GM12872 (cell line): ENCODE measurements at regions not wholly inside any gene's neighbourhood (a gene's known extent, or its start where the extent isn't known, plus 50 kb on each side); places are given as distances from the start of the nearest gene placed in this dataset.

Source experiments
- CTCF ChIP-seq: IDR thresholded peaks from 3 replicates; pipeline ENCODE4 v1.5.1; 2011; ENCODE audit warnings: low read depth, mild to moderate bottlenecking, low read length, moderate library complexity; ENCODE audit not compliant: insufficient read depth

DNA sequence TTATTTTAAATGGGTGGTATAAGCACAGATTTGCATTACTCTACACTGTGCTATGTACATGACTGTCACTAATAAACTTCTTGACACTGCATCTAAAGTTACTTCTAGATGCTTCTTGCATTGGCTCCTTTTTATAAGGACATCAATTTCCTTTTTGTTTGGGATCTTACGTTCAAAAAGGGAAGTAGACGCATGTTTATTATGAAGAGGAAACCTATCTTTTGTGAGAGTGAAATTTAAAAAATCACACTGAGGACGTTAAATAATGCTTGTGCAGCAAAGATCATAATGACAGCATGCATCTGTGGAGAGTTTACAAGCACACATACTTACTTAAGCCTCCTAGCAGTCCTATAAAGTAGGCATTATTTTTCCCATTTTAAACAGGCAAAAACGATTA, 479.5 kb downstream of the CD83 start:
- TF ChIP-seq CTCF = no peak

DNA sequence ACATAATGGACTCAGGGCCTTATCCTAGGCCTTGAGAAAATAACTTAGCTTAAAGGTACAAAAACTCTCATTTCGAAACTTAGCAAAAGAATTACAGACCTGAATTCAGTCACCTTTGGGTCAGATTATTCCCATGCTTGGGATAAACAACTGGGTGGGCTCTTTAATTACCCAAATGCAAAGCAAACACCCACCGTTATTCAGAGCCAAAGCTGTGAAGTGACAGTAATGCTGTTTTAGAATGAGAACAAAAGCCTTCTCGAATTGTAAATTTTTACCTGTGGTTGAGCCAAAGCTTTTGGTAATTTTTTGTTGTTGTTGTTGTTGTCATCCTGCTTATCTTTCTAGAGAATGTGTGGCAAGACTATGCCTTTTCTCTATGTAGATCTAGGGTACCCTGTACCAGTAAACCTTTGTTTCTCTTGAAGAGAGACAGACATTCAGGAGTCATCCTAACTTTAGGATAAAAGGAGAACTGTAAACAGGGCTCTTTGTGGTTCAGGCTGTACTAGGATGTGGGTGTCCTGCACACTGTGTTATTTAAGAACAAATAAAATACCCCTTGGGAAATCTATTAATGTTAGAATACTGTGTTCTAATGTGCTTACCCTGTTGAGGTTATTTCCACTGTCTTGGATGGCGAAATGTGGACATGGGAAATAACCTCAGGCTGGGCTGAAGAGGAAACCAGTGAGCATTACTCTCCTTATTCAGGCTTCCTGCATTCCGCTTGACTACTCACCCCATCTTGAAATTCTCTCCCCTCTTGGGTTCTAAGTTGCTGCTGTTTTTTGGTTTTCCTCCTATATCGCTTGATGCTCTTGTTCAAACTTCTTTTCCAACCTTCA, 480.7 kb downstream of the CD83 start:
- TF ChIP-seq CTCF = no peak

- no peak for TF ChIP-seq CTCF
Observed at GRCh38 chr6:14601490-14601889, 483.9 kb downstream of the CD83 start.

- TF ChIP-seq CTCF = no peak
Observed at GRCh38 chr6:14606353-14606752, 488.8 kb downstream of the CD83 start.

DNA sequence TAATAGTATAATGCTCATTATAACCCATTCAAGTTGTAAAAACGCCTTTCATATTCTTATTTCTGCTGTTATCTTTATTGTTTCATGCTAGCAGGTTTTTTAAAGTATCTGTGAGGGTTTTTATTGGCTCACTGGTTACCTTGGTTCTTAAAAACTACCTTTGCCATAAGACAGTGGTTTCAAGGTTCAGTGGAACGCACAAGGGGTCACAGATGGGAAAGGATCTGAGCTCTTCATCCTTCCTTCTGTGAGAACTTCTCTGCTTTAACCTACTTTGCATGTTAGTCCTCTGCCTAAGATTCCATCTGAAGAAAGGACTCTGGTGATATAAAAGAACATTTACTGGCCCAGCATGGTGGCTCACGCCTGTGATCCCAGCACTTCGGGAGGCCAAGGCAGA, 492.6 kb downstream of the CD83 start:
- TF ChIP-seq CTCF = no peak

- no peak for TF ChIP-seq CTCF
Observed at GRCh38 chr6:14612016-14612980, 494.7 kb downstream of the CD83 start.

DNA sequence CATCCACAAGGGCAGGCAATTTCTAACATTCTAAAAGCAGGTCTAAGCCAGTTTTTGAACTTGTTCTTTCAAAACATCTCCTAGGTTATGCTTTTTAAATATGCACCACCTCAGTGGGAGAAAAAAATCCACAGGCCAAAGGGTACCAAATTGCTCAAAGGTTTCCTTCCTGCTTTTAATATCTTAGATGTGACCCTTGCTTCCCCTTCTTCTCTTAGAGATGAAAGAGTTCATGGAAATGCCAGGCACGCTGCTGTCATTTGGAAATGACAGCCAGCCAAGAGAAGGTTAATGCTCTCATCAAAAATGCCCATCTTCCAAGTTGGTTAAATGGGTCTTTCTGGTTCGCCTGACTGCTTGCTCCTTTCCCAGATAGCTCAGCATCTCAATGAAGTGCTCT, 497.1 kb downstream of the CD83 start:
- no peak for TF ChIP-seq CTCF
